ENCODE measurements at regions not wholly inside any gene's neighbourhood (a gene's known extent, or its start where the extent isn't known, plus 50 kb on each side); places are given as distances from the start of the nearest gene placed in this dataset.

GRCh38 chr14:53227154-53227718 lies 74.1 kb upstream of the DDHD1 start:
- H3K36me3 ChIP-seq (ENCODE audit: control insufficient read depth, low read length) = no peaks in the 10 kb centered on the region
- no peaks in the 10 kb centered on the region for H3K4me1 ChIP-seq (ENCODE audit: control insufficient read depth, low read length)
- H3K9me3 ChIP-seq (ENCODE audit: control insufficient read depth, insufficient read depth, low read length) = no peaks in the 10 kb centered on the region
- no peak overlapping the region for H3K27ac ChIP-seq (ENCODE audit: low read depth, low read length)
- H3K79me2 ChIP-seq (ENCODE audit: control insufficient read depth, low read length) = no peaks in the 10 kb centered on the region
- TF ChIP-seq CTCF (IDR thresholded peaks at IDR 0.05; ENCODE audit: low read depth, low read length, poor library complexity, severe bottlenecking) = no peak
- no peaks in the 10 kb centered on the region for H3K9me2 ChIP-seq (replicated peaks; ENCODE audit: control insufficient read depth, low read length)
- no peaks in the 10 kb centered on the region for H3F3A ChIP-seq (ENCODE audit: control insufficient read depth, insufficient read depth)
- H3K27me3 ChIP-seq (ENCODE audit: control insufficient read depth, low read length) = no peaks in the 10 kb centered on the region
- H3K4me3 ChIP-seq (ENCODE audit: low read length) = no peak overlapping the region
- no peak overlapping the region for H3K4me2 ChIP-seq (ENCODE audit: low read length)
- no peaks in the 10 kb centered on the region for H4K20me1 ChIP-seq (ENCODE audit: control insufficient read depth, insufficient read depth, low read depth, low read length)

- Histone ChIP-seq H3K36me3 (ENCODE audit: control insufficient read depth, low read length) (no peaks in the 10 kb centered on the region), H3K9me3 (ENCODE audit: control insufficient read depth, insufficient read depth, low read length) (no peaks in the 10 kb centered on the region), H3F3A (ENCODE audit: control insufficient read depth, insufficient read depth) (no peaks in the 10 kb centered on the region), H4K20me1 (ENCODE audit: control insufficient read depth, insufficient read depth, low read depth, low read length) (no peaks in the 10 kb centered on the region), H3K79me2 (ENCODE audit: control insufficient read depth, low read length) (no peaks in the 10 kb centered on the region), H3K27ac (ENCODE audit: low read depth, low read length) (no peak overlapping the region), H3K9me2 (replicated peaks; ENCODE audit: control insufficient read depth, low read length) (no peaks in the 10 kb centered on the region), H3K4me2 (ENCODE audit: low read length) (no peak overlapping the region), H3K27me3 (ENCODE audit: control insufficient read depth, low read length) (no peaks in the 10 kb centered on the region), H3K4me1 (ENCODE audit: control insufficient read depth, low read length) (no peaks in the 10 kb centered on the region), H3K4me3 (ENCODE audit: low read length) (no peak overlapping the region)
- TF ChIP-seq EZH2phosphoT487 (IDR thresholded peaks at IDR 0.05; ENCODE audit: borderline replicate concordance, low read length) (no peak), CTCF (IDR thresholded peaks at IDR 0.05; ENCODE audit: low read depth, low read length, poor library complexity, severe bottlenecking) (no peak)
Observed at GRCh38 chr14:53226553-53226952, 73.4 kb upstream of the DDHD1 start.

GRCh38 chr14:53220914-53221313 lies 67.8 kb upstream of the DDHD1 start:
- no peak for TF ChIP-seq CTCF (IDR thresholded peaks at IDR 0.05; ENCODE audit: low read depth, low read length, poor library complexity, severe bottlenecking)
- TF ChIP-seq EZH2phosphoT487 (IDR thresholded peaks at IDR 0.05; ENCODE audit: borderline replicate concordance, low read length) = no peak
- peaks cover 6% of the 10 kb centered on the region for H3K4me1 ChIP-seq (ENCODE audit: control insufficient read depth, low read length)
- no peak overlapping the region for H3K4me3 ChIP-seq (ENCODE audit: low read length)

More at GRCh38 chr14:53220914-53221313, 67.8 kb upstream of the DDHD1 start:
- no peaks in the 10 kb centered on the region for H3K9me3 ChIP-seq (ENCODE audit: control insufficient read depth, insufficient read depth, low read length)
- H3K79me2 ChIP-seq (ENCODE audit: control insufficient read depth, low read length) = no peaks in the 10 kb centered on the region
- no peaks in the 10 kb centered on the region for H3K36me3 ChIP-seq (ENCODE audit: control insufficient read depth, low read length)
- H3F3A ChIP-seq (ENCODE audit: control insufficient read depth, insufficient read depth) = no peaks in the 10 kb centered on the region
- no peaks in the 10 kb centered on the region for H4K20me1 ChIP-seq (ENCODE audit: control insufficient read depth, insufficient read depth, low read depth, low read length)
- H3K27ac ChIP-seq (ENCODE audit: low read depth, low read length) = no peak overlapping the region
- no peaks in the 10 kb centered on the region for H3K9me2 ChIP-seq (replicated peaks; ENCODE audit: control insufficient read depth, low read length)
- H3K27me3 ChIP-seq (ENCODE audit: control insufficient read depth, low read length) = no peaks in the 10 kb centered on the region
- H3K4me2 ChIP-seq (ENCODE audit: low read length) = no peak overlapping the region

Measured in DOHH2 (cell line).